Suprapubic skin (tissue), 4 donors: ENCODE measurements at regions not wholly inside any gene's neighbourhood (a gene's known extent, or its start where the extent isn't known, plus 50 kb on each side); places are given as distances from the start of the nearest gene placed in this dataset.

Source experiments
- DNase-seq, 2 donors: peaks; one replicate each; pipeline ENCODE4 v3.0.0-alpha.2; 2019; ENCODE audit warnings: low spot score in 2 of 2
- H3K27ac ChIP-seq: fragments of 200-600 bp; sonication (generic); one replicate; pipeline ENCODE4 v1.5.1; 2019
- H3K27me3 ChIP-seq: fragments of 200-600 bp; sonication (generic); one replicate; pipeline ENCODE4 v1.5.1; 2019
- H3K36me3 ChIP-seq: fragments of 200-600 bp; sonication (generic); one replicate; pipeline ENCODE4 v1.5.1; 2019
- H3K4me1 ChIP-seq: fragments of 200-600 bp; sonication (generic); one replicate; pipeline ENCODE4 v1.5.1; 2019
- H3K4me3 ChIP-seq: fragments of 200-600 bp; sonication (generic); one replicate; pipeline ENCODE4 v1.5.1; 2019; ENCODE audit warnings: mild to moderate bottlenecking
- H3K9me3 ChIP-seq: fragments of 200-600 bp; sonication (generic); one replicate; pipeline ENCODE4 v1.5.1; 2019
- CTCF ChIP-seq, 2 donors: fragments of 200-600 bp in 1 of 2; fragments of 450-650 bp in 1 of 2; sonication (generic) in 1 of 2; IDR thresholded peaks; one replicate each; pipeline ENCODE4 v1.5.1; 2016 to 2019; ENCODE audit warnings: antibody characterized with exemption in 2 of 2, mild to moderate bottlenecking in 1 of 2, moderate library complexity in 1 of 2
- EP300 ChIP-seq: sonication (generic); formaldehyde crosslinking; IDR thresholded peaks from one replicate; pipeline ENCODE4 v1.6.1; 2017; ENCODE audit warnings: antibody characterized with exemption
- POLR2A ChIP-seq, 2 donors: fragments of 450-650 bp; IDR thresholded peaks; one replicate each; pipeline ENCODE4 v1.6.1; 2017; ENCODE audit warnings: antibody characterized with exemption in 2 of 2, mild to moderate bottlenecking in 2 of 2, moderate library complexity in 2 of 2
- POLR2AphosphoS5 ChIP-seq, 3 donors: sonication (generic); formaldehyde crosslinking; IDR thresholded peaks; one replicate each; pipeline ENCODE4 v1.6.1; 2017; ENCODE audit warnings: antibody characterized with exemption in 3 of 3
- WGBS: methylation state at CpG from one replicate; pipeline ENCODE4 v1.1.5; 2018; 5-methylcytosine and 5-hydroxymethylcytosine counted together

GRCh38 chr3:65114041-65114440 is 426.2 kb upstream of the ADAMTS9 start:
- H3K4me1 ChIP-seq: no peaks in the 10 kb centered on the region
- no peak overlapping the region for H3K4me3 ChIP-seq
- H3K27ac ChIP-seq: no peak overlapping the region
- TF ChIP-seq CTCF (IDR thresholded peaks at IDR 0.05) (no peak), EP300 (no peak), POLR2A (IDR thresholded peaks at IDR 0.05) (no peak), POLR2AphosphoS5 (IDR thresholded peaks at IDR 0.05) (no peak)
- H3K27me3 ChIP-seq: no peaks in the 10 kb centered on the region
- H3K36me3 ChIP-seq: no peaks in the 10 kb centered on the region
- H3K9me3 ChIP-seq: no peaks in the 10 kb centered on the region
- no peak for DNase-seq

- no peak for DNase-seq
- no peak for TF ChIP-seq POLR2AphosphoS5 (IDR thresholded peaks at IDR 0.05)
- TF ChIP-seq EP300: no peak
- TF ChIP-seq CTCF (IDR thresholded peaks at IDR 0.05): no peak
- no peaks in the 10 kb centered on the region for H3K4me1 ChIP-seq
- H3K36me3 ChIP-seq: no peaks in the 10 kb centered on the region
- no peaks in the 10 kb centered on the region for H3K27me3 ChIP-seq
- 87% methylated on average over 6 of the region's 6 CpGs for WGBS
- no peak overlapping the region for H3K27ac ChIP-seq
- H3K4me3 ChIP-seq: no peak overlapping the region
- H3K9me3 ChIP-seq: no peaks in the 10 kb centered on the region
Measured at GRCh38 chr3:65112751-65113300, 425.0 kb upstream of the ADAMTS9 start.

GRCh38 chr3:65110661-65111060 is 422.9 kb upstream of the ADAMTS9 start:
- Histone ChIP-seq H3K27me3 (no peaks in the 10 kb centered on the region), H3K27ac (no peak overlapping the region), H3K36me3 (no peaks in the 10 kb centered on the region), H3K4me1 (peaks cover 4% of the 10 kb centered on the region), H3K9me3 (no peaks in the 10 kb centered on the region), H3K4me3 (no peak overlapping the region)
- WGBS: 85% methylated on average over 2 of the region's 2 CpGs
- TF ChIP-seq CTCF (IDR thresholded peaks at IDR 0.05) (no peak), POLR2A (IDR thresholded peaks at IDR 0.05) (no peak), EP300 (no peak), POLR2AphosphoS5 (IDR thresholded peaks at IDR 0.05) (no peak)
- no peak for DNase-seq

- H3K36me3 ChIP-seq: no peaks in the 10 kb centered on the region
- no peaks in the 10 kb centered on the region for H3K27me3 ChIP-seq
- H3K27ac ChIP-seq: no peak overlapping the region
- no peaks in the 10 kb centered on the region for H3K9me3 ChIP-seq
- no peak for DNase-seq
- H3K4me3 ChIP-seq: no peak overlapping the region
- H3K4me1 ChIP-seq: peaks cover 4% of the 10 kb centered on the region
- TF ChIP-seq EP300 (no peak), POLR2AphosphoS5 (IDR thresholded peaks at IDR 0.05) (no peak), POLR2A (IDR thresholded peaks at IDR 0.05) (no peak), CTCF (IDR thresholded peaks at IDR 0.05) (no peak)
Measured at GRCh38 chr3:65109966-65110500, 422.2 kb upstream of the ADAMTS9 start.

- Histone ChIP-seq H3K27me3 (no peaks in the 10 kb centered on the region), H3K36me3 (no peaks in the 10 kb centered on the region), H3K27ac (no peak overlapping the region), H3K9me3 (no peaks in the 10 kb centered on the region), H3K4me1 (peaks cover 4% of the 10 kb centered on the region), H3K4me3 (no peak overlapping the region)
- DNase-seq: no peak
- TF ChIP-seq POLR2A (IDR thresholded peaks at IDR 0.05) (no peak), CTCF (IDR thresholded peaks at IDR 0.05) (no peak), POLR2AphosphoS5 (IDR thresholded peaks at IDR 0.05) (no peak), EP300 (no peak)
- WGBS: 28% methylated on average over 5 of the region's 5 CpGs
Measured at GRCh38 chr3:65107174-65107573, 419.4 kb upstream of the ADAMTS9 start.
